Panc1 (cell line): ENCODE measurements at regions not wholly inside any gene's neighbourhood (a gene's known extent, or its start where the extent isn't known, plus 50 kb on each side); places are given as distances from the start of the nearest gene placed in this dataset.

Experiments
- ATAC-seq: fragments of 200-7000 bp; cut with Tn5 transposase; 2 replicates; pipeline ENCODE4 v1.9.1; 2020; ENCODE audit warnings: mild to moderate bottlenecking, moderate library complexity
- BruUV-seq: library from RNA; stranded (reverse); fragments of 400-500 nt; replicated peaks from 2 replicates; lab custom pipeline; 2021; lab: Mats Ljungman, UMichigan
- CTCF ChIA-PET: fragments of 300-600 bp; sonication (Branson Sonifier 250); formaldehyde crosslinking; loops from one replicate; lab custom pipeline; 2022; ENCODE audit warnings: antibody characterized with exemption; lab: Charles Lee
- POLR2A ChIA-PET: fragments of 300-600 bp; sonication (Branson Sonifier 250); formaldehyde crosslinking; loops from one replicate; lab custom pipeline; 2022; ENCODE audit warnings: antibody characterized with exemption; lab: Charles Lee
- DNase-seq: peaks from one replicate; pipeline ENCODE4 v3.0.0-alpha.2; 2010; ENCODE audit warnings: low read depth, low spot score
- H3K27ac ChIP-seq: 2 replicates; pipeline ENCODE4 v1.5.1; 2011; ENCODE audit warnings: mild to moderate bottlenecking, low read length, inconsistent platforms
- H3K27me3 ChIP-seq: fragments of 200-500 bp; sonication (Bioruptor generic); 2 replicates; pipeline ENCODE4 v1.6.0; 2014; ENCODE audit warnings: low read length, inconsistent platforms; ENCODE audit not compliant: control insufficient read depth, insufficient read depth
- H3K36me3 ChIP-seq: fragments of 200-500 bp; sonication (Bioruptor generic); 2 replicates; pipeline ENCODE4 v1.5.1; 2014; ENCODE audit warnings: inconsistent platforms, mild to moderate bottlenecking, low read length, moderate library complexity; ENCODE audit not compliant: control insufficient read depth, insufficient read depth
- H3K4me1 ChIP-seq: 2 replicates; pipeline ENCODE4 v1.5.1; 2011; ENCODE audit warnings: inconsistent platforms, mild to moderate bottlenecking, low read length, moderate library complexity; ENCODE audit not compliant: control insufficient read depth, insufficient read depth
- H3K4me3 ChIP-seq, 2 experiments: 2 replicates each; pipeline ENCODE4 v1.5.1; 2011 to 2012; ENCODE audit warnings: low read depth in 2 of 2, low read length in 2 of 2, mild to moderate bottlenecking in 2 of 2, inconsistent platforms in 1 of 2, moderate library complexity in 1 of 2
- H3K9me3 ChIP-seq: fragments of 200-500 bp; sonication (Bioruptor generic); 2 replicates; pipeline ENCODE4 v1.5.1; 2014; ENCODE audit warnings: low read depth, mild to moderate bottlenecking, inconsistent platforms, low read length, moderate library complexity; ENCODE audit not compliant: control insufficient read depth, insufficient read depth
- CTCF ChIP-seq: fragments of 450-650 bp; IDR thresholded peaks from 2 replicates; pipeline ENCODE4 v1.5.1; 2017; ENCODE audit warnings: mild to moderate bottlenecking
- POLR2AphosphoS5 ChIP-seq: IDR thresholded peaks from 2 replicates; pipeline ENCODE4 v1.6.1; 2012; ENCODE audit warnings: mild to moderate bottlenecking, low read depth, low read length, moderate library complexity
- SIN3A ChIP-seq: IDR thresholded peaks from 2 replicates; pipeline ENCODE4 v1.6.1; 2012; ENCODE audit warnings: low read depth, mild to moderate bottlenecking, low read length, moderate library complexity, borderline replicate concordance; ENCODE audit not compliant: insufficient read depth
- TCF7L2 ChIP-seq: IDR thresholded peaks from 2 replicates; pipeline ENCODE4 v1.6.1; 2011; ENCODE audit warnings: mild to moderate bottlenecking, low read depth, low read length, inconsistent platforms
- in situ Hi-C: cut with HindIII; loops from 2 replicates; pipeline ENCODE4 v1.10.0; 2016; ENCODE audit warnings: low sequenced_read_pairs, low pct_unique_long_range_greater_than_20kb
- intact Hi-C: fragments of 100-400 bp; cut with micrococcal nuclease; formaldehyde crosslinking; loops from one replicate; pipeline ENCODE4 v1.10.0; 2022; ENCODE audit not compliant: unreplicated experiment
- TF ChIP-seq, protein P1 (sequence below), 2 experiments: IDR thresholded peaks; 2 replicates each; pipeline ENCODE4 v1.6.1; 2011 to 2012; ENCODE audit warnings: low read depth in 2 of 2, control low read depth in 1 of 2, low read length in 1 of 2, mild to moderate bottlenecking in 1 of 2, moderate library complexity in 1 of 2; ENCODE audit not compliant: insufficient read depth in 1 of 2

- Histone ChIP-seq H3K27ac (no peak overlapping the region), H3K4me1 (no peaks in the 10 kb centered on the region), H3K36me3 (no peaks in the 10 kb centered on the region), H3K27me3 (no peaks in the 10 kb centered on the region), H3K9me3 (no peaks in the 10 kb centered on the region), H3K4me3 (no peak overlapping the region)
- ChIA-PET CTCF (no interaction called here), POLR2A (no interaction called here)
- TF ChIP-seq SIN3A (no peak), POLR2AphosphoS5 (no peak), CTCF (no peak), TCF7L2 (no peak)
- TF ChIP-seq, protein P1, sequence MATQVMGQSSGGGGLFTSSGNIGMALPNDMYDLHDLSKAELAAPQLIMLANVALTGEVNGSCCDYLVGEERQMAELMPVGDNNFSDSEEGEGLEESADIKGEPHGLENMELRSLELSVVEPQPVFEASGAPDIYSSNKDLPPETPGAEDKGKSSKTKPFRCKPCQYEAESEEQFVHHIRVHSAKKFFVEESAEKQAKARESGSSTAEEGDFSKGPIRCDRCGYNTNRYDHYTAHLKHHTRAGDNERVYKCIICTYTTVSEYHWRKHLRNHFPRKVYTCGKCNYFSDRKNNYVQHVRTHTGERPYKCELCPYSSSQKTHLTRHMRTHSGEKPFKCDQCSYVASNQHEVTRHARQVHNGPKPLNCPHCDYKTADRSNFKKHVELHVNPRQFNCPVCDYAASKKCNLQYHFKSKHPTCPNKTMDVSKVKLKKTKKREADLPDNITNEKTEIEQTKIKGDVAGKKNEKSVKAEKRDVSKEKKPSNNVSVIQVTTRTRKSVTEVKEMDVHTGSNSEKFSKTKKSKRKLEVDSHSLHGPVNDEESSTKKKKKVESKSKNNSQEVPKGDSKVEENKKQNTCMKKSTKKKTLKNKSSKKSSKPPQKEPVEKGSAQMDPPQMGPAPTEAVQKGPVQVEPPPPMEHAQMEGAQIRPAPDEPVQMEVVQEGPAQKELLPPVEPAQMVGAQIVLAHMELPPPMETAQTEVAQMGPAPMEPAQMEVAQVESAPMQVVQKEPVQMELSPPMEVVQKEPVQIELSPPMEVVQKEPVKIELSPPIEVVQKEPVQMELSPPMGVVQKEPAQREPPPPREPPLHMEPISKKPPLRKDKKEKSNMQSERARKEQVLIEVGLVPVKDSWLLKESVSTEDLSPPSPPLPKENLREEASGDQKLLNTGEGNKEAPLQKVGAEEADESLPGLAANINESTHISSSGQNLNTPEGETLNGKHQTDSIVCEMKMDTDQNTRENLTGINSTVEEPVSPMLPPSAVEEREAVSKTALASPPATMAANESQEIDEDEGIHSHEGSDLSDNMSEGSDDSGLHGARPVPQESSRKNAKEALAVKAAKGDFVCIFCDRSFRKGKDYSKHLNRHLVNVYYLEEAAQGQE (IDR thresholded peaks at IDR 0.05; ENCODE audit: insufficient read depth in 1 of 2, low read depth in 2 of 2, low read length in 1 of 2): no peak
- DNase-seq (no peak), ATAC-seq (no peak)
- intact Hi-C loops: no loop called here
- BruUV-seq: no TSS peak
- in situ Hi-C loops: no loop called here
Measured at GRCh38 chr13:104111031-104111430, 1044.8 kb upstream of the SLC10A2 start.

DNA sequence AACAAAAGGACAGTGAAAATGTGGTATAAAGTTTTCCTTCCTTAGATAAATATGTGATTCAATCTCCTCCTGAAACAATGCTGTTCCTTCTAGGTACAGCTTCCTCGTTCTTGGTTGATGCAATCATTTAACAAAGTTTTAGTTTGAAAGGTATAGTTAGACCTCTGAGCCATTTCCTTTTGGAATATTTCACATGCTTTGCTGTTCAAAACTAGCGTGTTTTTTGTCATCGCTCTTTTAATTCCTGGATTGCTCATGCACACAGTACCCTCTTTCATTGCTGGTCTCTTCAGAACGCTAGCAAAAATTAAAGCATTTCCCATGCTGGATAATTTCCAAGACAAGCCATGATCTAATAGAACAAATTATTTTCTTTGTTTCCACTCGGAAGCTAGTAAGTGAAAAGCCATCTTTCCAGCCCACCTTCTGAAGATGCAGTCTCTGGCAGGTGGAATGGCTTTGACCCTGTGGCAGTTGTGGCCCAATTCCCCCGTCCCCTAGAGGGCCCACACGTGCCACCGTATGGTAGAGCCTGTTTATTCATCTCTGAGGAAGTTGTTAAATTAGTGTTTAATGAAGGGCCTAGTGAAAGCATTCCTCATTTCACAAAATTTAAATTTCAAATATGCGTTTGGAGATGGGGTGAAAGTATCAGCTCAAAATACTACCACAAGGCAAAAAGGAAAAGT lies 1040.6 kb upstream of the SLC10A2 start:
- in situ Hi-C loops: no loop called here
- CTCF ChIA-PET: no interaction called here

More for the DNA sequence above, 1040.6 kb upstream of the SLC10A2 start:
- Histone ChIP-seq H3K27ac (no peak overlapping the region), H3K9me3 (no peaks in the 10 kb centered on the region), H3K4me1 (no peaks in the 10 kb centered on the region), H3K27me3 (no peaks in the 10 kb centered on the region), H3K36me3 (no peaks in the 10 kb centered on the region), H3K4me3 (no peak overlapping the region)
- TF ChIP-seq TCF7L2 (no peak), CTCF (0 out of 2 replicates have a peak, but pooled peaks have one; percentile 8)
- POLR2A ChIA-PET: no interaction called here
- DNase-seq (no peak), ATAC-seq (no peak)
- BruUV-seq: no TSS peak
- intact Hi-C loops: no loop called here
